ENCODE measurements at regions not wholly inside any gene's neighbourhood (a gene's known extent, or its start where the extent isn't known, plus 50 kb on each side); places are given as distances from the start of the nearest gene placed in this dataset.

GRCh38 chr3:16671690-16672089, 66.5 kb upstream of the DAZL start:
- TF ChIP-seq GATA2 (IDR thresholded peaks at IDR 0.05; ENCODE audit: low read depth, low read length) (no peak), GATA3 (IDR thresholded peaks at IDR 0.05; ENCODE audit: low read depth, low read length) (no peak)
